GM12864 (cell line): ENCODE measurements at regions not wholly inside any gene's neighbourhood (a gene's known extent, or its start where the extent isn't known, plus 50 kb on each side); places are given as distances from the start of the nearest gene placed in this dataset.
"Not testable (repeated sequence)": the region's sequence is repeated elsewhere in the genome, so short reads cannot be mapped to it uniquely, and the experiment has no call there.

Experiments
- DNase-seq: peaks from one replicate; pipeline ENCODE4 v3.0.0-alpha.2; 2011; ENCODE audit warnings: low read depth
- H3K4me3 ChIP-seq: 2 replicates; pipeline ENCODE4 v1.5.1; 2011; ENCODE audit warnings: mild to moderate bottlenecking, low read depth, low read length, control low read depth
- CTCF ChIP-seq: IDR thresholded peaks from 2 replicates; pipeline ENCODE4 v1.5.1; 2011; ENCODE audit warnings: low read depth, mild to moderate bottlenecking, moderate library complexity, low read length, control low read depth, inconsistent platforms; ENCODE audit errors: missing control alignments

DNA sequence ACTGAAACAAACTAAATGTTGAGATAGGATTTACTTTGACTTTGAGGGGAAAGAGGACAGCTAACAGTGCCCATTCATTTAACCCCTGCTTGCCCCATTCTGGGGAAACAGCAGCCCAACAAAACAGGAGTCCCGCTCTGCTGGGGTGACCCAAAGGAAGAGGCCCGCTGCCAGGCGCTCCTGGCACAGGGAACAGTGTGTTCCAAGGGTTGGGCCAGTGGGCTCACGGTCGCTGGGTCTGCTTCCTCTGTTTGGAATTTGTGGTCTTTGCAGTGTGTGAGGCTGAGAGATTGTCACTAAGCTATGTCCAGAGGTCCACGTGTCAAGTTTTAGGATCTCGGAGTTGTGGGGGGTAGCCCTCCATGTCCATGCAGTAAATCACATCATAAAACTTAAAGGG lies 250.4 kb upstream of the C2CD4B start:
- no peak for DNase-seq
- no peak for TF ChIP-seq CTCF
- H3K4me3 ChIP-seq: no peak overlapping the region

GRCh38 chr15:62416526-62416925 lies 251.4 kb upstream of the C2CD4B start:
- no peak overlapping the region for H3K4me3 ChIP-seq
- TF ChIP-seq CTCF: no peak
- DNase-seq: no peak

DNA sequence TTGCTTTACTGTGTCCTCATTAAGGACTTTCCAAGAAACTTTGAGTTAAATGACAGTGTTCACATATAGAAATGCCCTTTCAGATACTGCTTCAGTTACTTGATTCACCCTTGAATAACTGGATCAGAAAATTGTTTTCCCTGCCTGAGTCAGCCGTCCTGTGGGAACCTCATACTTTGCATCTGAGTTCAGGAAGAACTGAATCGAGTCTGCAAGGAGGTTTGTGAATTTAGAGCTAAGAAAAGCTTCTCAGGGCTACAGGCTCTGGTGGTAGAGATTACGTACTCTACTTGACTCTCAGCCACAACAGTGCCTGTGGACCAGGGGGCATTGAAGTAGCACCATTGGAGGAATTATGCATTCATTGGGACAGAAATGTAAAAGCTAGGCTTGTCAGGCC lies 252.4 kb upstream of the C2CD4B start:
- no peak for DNase-seq
- no peak for TF ChIP-seq CTCF
- H3K4me3 ChIP-seq: no peak overlapping the region

DNA sequence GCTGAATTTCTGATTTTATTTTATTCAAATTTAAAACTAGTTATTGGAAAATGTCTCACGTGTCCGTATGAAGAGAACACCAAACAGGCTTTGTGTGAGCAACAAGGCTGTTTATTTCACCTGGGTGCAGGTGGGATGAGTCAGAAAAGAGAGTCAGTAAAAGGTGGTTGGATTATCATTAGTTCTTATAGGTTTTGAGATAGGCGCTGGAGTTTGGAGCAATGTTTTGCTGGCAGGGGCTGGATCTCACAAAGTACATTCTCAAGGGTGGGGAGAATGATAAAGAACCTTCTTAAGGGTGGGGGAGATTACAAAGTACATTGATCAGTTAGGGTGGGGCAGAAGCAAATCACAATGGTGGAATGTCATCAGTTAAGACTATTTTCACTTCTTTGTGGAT lies 253.4 kb upstream of the C2CD4B start:
- DNase-seq, H3K4me3 ChIP-seq: not testable (repeated sequence)

- no peak overlapping the region for H3K4me3 ChIP-seq
- no peak for DNase-seq
- no peak for TF ChIP-seq CTCF
These were observed 254.1 kb upstream of the C2CD4B start for GRCh38 chr15:62419192-62419591.

DNA sequence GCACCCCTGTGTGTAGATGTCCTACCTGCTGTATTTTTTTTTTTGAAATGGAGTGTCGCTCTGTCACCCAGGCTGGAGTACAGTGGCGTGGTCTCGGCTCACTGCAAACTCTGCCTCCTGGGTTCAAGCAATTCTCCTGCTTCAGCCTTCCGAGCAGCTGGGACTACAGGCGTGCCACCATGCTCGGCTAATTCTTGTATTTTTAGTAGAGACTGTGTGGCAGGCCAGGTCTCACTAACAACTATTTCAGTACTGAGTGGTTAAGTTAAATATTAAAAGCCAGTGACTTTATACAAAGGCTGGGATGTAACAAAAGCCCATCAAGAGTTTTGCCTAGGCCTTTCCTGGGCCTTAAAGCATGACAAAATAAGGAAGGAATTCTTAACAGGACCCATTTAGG lies 255.3 kb upstream of the C2CD4B start:
- H3K4me3 ChIP-seq, DNase-seq: not testable (repeated sequence)

DNA sequence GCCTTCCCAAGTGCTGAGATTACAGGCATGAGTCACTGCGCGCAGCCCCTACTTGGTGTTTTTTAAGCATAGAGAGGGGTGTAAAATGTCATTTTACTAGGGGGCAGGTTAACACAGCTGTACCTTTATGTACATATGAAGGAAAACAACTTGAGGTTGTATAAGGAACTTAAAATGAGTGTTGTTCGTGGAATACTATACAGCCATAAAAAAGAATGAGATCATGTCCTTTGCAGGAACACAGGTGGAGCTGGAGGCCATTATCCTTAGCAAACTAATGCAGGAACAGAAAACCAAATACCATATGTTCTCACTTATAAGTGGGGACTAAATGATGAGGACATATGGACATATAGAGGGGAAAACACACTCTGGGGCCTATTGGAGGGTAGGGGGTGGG lies 256.2 kb upstream of the C2CD4B start:
- no peak for TF ChIP-seq CTCF

DNA sequence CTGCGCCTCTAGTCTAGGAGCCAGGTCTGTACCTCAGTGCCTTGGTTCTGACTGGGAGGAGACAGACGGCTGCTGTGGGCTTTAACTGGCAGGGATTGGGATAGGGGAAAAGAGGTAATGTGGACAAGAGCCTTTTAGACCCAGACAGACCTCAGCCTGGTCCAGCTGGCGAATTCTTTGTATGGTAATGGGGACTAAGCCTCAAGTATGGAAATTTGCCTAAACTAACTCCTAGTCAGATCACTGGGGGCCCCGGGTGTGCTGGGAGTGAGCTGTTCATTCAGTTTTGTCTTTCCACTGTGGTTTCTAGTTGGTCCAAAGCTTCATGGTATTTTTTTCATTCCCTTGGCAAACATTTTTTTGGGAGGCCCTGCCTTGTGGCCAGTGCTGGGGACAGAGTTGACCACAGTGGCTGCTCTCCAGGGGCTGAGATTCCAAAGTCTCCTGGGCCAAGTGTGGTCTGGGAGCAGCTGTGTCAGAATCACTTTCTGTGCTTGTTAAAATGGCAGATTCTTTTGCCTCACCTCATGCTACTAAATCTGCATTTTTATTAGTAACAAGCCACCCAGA lies 261.4 kb upstream of the C2CD4B start:
- no peak overlapping the region for H3K4me3 ChIP-seq
- no peak for TF ChIP-seq CTCF
- DNase-seq: no peak

More for the DNA sequence above, 256.2 kb upstream of the C2CD4B start:
- no peak for DNase-seq
- no peak overlapping the region for H3K4me3 ChIP-seq
